KMS-11 (cell line): ENCODE measurements at regions not wholly inside any gene's neighbourhood (a gene's known extent, or its start where the extent isn't known, plus 50 kb on each side); places are given as distances from the start of the nearest gene placed in this dataset.

Experiments
- H2AFZ ChIP-seq: fragments of 200-600 bp; sonication (generic); 2 replicates; pipeline ENCODE4 v1.6.1; 2016; ENCODE audit warnings: antibody characterized with exemption, mixed run types, low read depth
- H3K27ac ChIP-seq: fragments of 200-600 bp; sonication (generic); 2 replicates; pipeline ENCODE4 v1.6.1; 2016; ENCODE audit warnings: mild to moderate bottlenecking, mixed run types
- H3K27me3 ChIP-seq: fragments of 200-600 bp; sonication (generic); 2 replicates; pipeline ENCODE4 v1.6.1; 2017; ENCODE audit warnings: mild to moderate bottlenecking, low read depth, mixed run types, moderate library complexity; ENCODE audit not compliant: insufficient read depth
- H3K36me3 ChIP-seq: fragments of 200-600 bp; sonication (generic); 2 replicates; pipeline ENCODE4 v1.6.1; 2017; ENCODE audit warnings: mild to moderate bottlenecking, mixed run types; ENCODE audit not compliant: insufficient read depth
- H3K4me1 ChIP-seq: fragments of 200-600 bp; sonication (generic); 2 replicates; pipeline ENCODE4 v1.6.1; 2016; ENCODE audit warnings: mild to moderate bottlenecking, low read depth, mixed run types; ENCODE audit not compliant: poor library complexity, severe bottlenecking
- H3K4me2 ChIP-seq: fragments of 200-600 bp; sonication (generic); 2 replicates; pipeline ENCODE4 v1.7.0; 2016; ENCODE audit warnings: mild to moderate bottlenecking, mixed run types
- H3K4me3 ChIP-seq: fragments of 200-600 bp; sonication (generic); IDR thresholded peaks from 2 replicates; pipeline ENCODE4 v1.6.1; 2017; ENCODE audit warnings: low read depth, low read length, mixed read lengths; ENCODE audit not compliant: insufficient read depth
- H3K79me2 ChIP-seq: fragments of 200-600 bp; sonication (generic); 2 replicates; pipeline ENCODE4 v1.6.1; 2016; ENCODE audit warnings: low read depth, mixed run types; ENCODE audit not compliant: insufficient read depth
- H3K9ac ChIP-seq: fragments of 200-600 bp; sonication (generic); 2 replicates; pipeline ENCODE4 v1.6.1; 2016; ENCODE audit warnings: mild to moderate bottlenecking, mixed run types
- H4K20me1 ChIP-seq: fragments of 200-600 bp; sonication (generic); 2 replicates; pipeline ENCODE4 v1.6.1; 2016; ENCODE audit warnings: mild to moderate bottlenecking, mixed run types; ENCODE audit not compliant: insufficient read depth
- TF ChIP-seq, protein P1 (sequence below): fragments of 200-600 bp; sonication (generic); conservative IDR thresholded peaks from 2 replicates; pipeline ENCODE4 v1.6.1; 2017; ENCODE audit warnings: low read depth, mild to moderate bottlenecking, antibody characterized with exemption, low read length, moderate library complexity, mixed read lengths

DNA sequence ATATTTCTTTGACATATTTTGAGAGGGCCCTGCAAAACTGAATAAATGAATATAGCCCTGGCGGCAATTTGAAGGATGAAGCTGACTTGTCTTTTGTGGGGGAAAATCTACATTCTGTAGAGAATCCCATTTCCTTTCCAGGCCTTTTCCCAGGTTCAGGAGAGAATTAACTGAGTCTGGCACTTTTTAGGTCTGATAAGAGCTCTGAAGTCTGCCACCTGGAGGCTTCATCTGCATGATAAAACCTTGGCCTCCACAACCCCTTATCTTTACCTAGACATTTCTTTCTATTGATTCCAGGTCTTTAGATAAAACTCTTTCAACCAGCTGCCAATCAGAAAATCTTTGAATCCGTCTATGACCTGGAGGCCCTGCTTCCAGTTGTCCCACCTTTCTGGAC lies 299.4 kb downstream of the ETNK1 start:
- Histone ChIP-seq H3K4me3 (no peak overlapping the region), H3K27ac (no peak overlapping the region), H3K27me3 (no peaks in the 10 kb centered on the region), H3K36me3 (no peaks in the 10 kb centered on the region), H4K20me1 (no peaks in the 10 kb centered on the region), H2AFZ (no peak overlapping the region), H3K4me1 (no peaks in the 10 kb centered on the region), H3K79me2 (no peaks in the 10 kb centered on the region), H3K4me2 (no peak overlapping the region), H3K9ac (no peak overlapping the region)
- TF ChIP-seq, protein P1, sequence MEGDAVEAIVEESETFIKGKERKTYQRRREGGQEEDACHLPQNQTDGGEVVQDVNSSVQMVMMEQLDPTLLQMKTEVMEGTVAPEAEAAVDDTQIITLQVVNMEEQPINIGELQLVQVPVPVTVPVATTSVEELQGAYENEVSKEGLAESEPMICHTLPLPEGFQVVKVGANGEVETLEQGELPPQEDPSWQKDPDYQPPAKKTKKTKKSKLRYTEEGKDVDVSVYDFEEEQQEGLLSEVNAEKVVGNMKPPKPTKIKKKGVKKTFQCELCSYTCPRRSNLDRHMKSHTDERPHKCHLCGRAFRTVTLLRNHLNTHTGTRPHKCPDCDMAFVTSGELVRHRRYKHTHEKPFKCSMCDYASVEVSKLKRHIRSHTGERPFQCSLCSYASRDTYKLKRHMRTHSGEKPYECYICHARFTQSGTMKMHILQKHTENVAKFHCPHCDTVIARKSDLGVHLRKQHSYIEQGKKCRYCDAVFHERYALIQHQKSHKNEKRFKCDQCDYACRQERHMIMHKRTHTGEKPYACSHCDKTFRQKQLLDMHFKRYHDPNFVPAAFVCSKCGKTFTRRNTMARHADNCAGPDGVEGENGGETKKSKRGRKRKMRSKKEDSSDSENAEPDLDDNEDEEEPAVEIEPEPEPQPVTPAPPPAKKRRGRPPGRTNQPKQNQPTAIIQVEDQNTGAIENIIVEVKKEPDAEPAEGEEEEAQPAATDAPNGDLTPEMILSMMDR = no peak

DNA sequence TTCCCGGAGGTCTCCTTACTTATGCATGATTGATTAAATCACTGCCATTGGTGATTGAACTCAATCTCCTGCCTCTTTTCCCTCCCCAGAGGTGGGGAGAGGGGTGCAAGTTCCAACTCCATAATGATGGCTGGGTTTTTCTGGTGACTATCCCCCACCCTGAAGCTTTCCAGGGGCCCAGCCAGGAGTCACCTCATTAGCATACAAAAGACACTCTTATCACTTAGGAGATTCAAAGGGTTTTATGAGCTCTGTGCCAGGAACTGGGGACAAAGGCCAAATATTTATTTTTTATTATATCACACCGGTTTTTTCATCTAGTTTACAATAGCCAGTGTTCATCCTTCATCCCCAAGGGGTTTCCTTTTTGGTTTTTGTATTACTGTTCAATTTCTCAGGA lies 300.7 kb downstream of the ETNK1 start:
- H3K4me1 ChIP-seq = no peaks in the 10 kb centered on the region
- no peaks in the 10 kb centered on the region for H3K79me2 ChIP-seq
- H3K4me2 ChIP-seq = no peak overlapping the region
- H3K27me3 ChIP-seq = no peaks in the 10 kb centered on the region
- H2AFZ ChIP-seq = no peak overlapping the region
- H3K4me3 ChIP-seq = no peak overlapping the region
- H3K27ac ChIP-seq = no peak overlapping the region
- H3K36me3 ChIP-seq = no peaks in the 10 kb centered on the region
- TF ChIP-seq, protein P1 = no peak
- no peak overlapping the region for H3K9ac ChIP-seq
- H4K20me1 ChIP-seq = no peaks in the 10 kb centered on the region

DNA sequence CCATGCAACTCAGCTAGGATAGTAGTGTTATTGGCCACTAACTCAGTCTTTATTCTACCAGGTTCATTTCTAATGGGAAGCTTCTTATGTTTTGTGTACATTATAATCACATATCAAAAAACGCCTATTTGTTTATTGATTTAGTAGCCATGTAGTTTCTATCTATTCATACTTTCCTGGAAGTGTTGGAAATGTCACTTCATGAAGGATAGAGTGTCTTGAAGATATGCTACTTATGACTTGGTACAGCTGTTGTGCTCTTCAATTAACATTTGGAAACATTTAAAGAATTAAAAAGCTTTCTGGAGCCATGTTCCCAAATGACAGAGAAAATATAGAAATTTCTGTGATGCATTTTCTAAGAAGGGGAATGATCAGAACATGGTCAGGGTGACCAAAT lies 307.5 kb downstream of the ETNK1 start:
- Histone ChIP-seq H3K4me2 (no peak overlapping the region), H4K20me1 (no peaks in the 10 kb centered on the region), H3K36me3 (no peaks in the 10 kb centered on the region), H3K27ac (no peak overlapping the region), H3K4me3 (no peak overlapping the region), H3K27me3 (no peaks in the 10 kb centered on the region), H3K9ac (no peak overlapping the region), H3K4me1 (no peaks in the 10 kb centered on the region), H3K79me2 (no peaks in the 10 kb centered on the region), H2AFZ (no peak overlapping the region)
- TF ChIP-seq, protein P1 = no peak

DNA sequence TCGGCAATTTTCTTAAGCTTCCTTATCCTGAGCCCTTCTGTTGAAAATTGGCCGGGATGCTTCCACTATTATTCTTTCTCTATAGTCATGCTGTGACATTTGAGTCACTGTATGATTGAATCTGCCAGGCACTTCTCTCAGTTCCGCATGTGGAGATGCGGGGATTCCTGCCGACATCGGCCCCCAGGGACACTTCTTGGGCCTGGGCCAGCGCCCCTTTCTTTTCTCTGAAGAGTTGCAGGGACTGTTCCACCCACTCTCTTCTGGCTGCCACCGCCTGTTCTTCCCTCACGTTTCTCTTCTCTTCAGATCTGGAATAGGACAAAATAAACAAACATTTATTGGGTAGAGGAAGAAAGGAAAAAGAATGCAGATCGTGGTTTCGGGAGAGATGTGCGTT lies 310.1 kb downstream of the ETNK1 start:
- no peaks in the 10 kb centered on the region for H3K79me2 ChIP-seq
- H3K4me3 ChIP-seq = no peak overlapping the region
- H3K27ac ChIP-seq = no peak overlapping the region
- H3K27me3 ChIP-seq = no peaks in the 10 kb centered on the region
- TF ChIP-seq, protein P1 = no peak
- no peak overlapping the region for H2AFZ ChIP-seq
- no peak overlapping the region for H3K9ac ChIP-seq
- H3K36me3 ChIP-seq = no peaks in the 10 kb centered on the region
- no peaks in the 10 kb centered on the region for H4K20me1 ChIP-seq
- no peak overlapping the region for H3K4me2 ChIP-seq
- no peaks in the 10 kb centered on the region for H3K4me1 ChIP-seq

DNA sequence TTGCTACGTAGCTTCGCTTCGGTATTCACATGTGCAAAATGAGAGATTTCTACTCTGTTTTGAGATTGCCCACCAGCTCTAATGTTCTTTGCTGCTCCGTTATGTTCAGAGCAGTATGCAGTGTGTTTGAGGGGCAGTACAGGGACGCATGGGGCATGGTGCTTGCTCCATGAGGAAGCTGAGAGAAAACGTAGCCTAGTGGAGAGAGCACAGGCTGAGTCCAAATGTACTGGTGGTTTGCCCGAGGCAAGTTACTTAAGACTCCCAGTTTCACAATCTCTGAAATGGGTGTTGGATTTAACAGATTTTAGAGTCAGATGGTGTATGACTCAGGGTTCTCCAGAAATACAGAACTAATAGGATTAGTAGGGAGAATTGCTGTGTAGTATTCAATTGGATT lies 310.5 kb downstream of the ETNK1 start:
- no peaks in the 10 kb centered on the region for H4K20me1 ChIP-seq
- H3K27me3 ChIP-seq = no peaks in the 10 kb centered on the region
- no peaks in the 10 kb centered on the region for H3K4me1 ChIP-seq
- H2AFZ ChIP-seq = no peak overlapping the region
- TF ChIP-seq, protein P1 = no peak
- H3K4me2 ChIP-seq = no peak overlapping the region
- H3K9ac ChIP-seq = no peak overlapping the region
- no peak overlapping the region for H3K4me3 ChIP-seq
- H3K79me2 ChIP-seq = no peaks in the 10 kb centered on the region
- H3K36me3 ChIP-seq = no peaks in the 10 kb centered on the region
- H3K27ac ChIP-seq = no peak overlapping the region
